ENCODE measurements at regions not wholly inside any gene's neighbourhood (a gene's known extent, or its start where the extent isn't known, plus 50 kb on each side); places are given as distances from the start of the nearest gene placed in this dataset.

- TF ChIP-seq POLR2A (IDR thresholded peaks at IDR 0.05): no peak
- TF ChIP-seq CTCF (IDR thresholded peaks at IDR 0.05): no peak
Measured at GRCh38 chr9:106333481-106333880, 529.5 kb upstream of the ZNF462 start.
